HG03039 (cell line): ENCODE measurements at regions not wholly inside any gene's neighbourhood (a gene's known extent, or its start where the extent isn't known, plus 50 kb on each side); places are given as distances from the start of the nearest gene placed in this dataset.

ENCODE experiments used
- ATAC-seq: cut with Tn5 transposase; IDR thresholded peaks from one replicate; pipeline ENCODE4 v1.9.1; 2021; ENCODE audit warnings: mild to moderate bottlenecking, moderate library complexity; ENCODE audit not compliant: unreplicated experiment

- no peak for ATAC-seq
Observed at GRCh38 chr10:109517748-109518147, 405.6 kb downstream of the XPNPEP1 start.

- no peak for ATAC-seq
Observed at GRCh38 chr10:109504401-109504800, 418.9 kb downstream of the XPNPEP1 start.

GRCh38 chr10:109487691-109488090 lies 435.6 kb downstream of the XPNPEP1 start:
- no peak for ATAC-seq

- no peak for ATAC-seq
Observed at GRCh38 chr10:109480836-109481235, 442.5 kb downstream of the XPNPEP1 start.

- ATAC-seq: no peak
Observed at GRCh38 chr10:109475711-109476421, 447.4 kb downstream of the XPNPEP1 start.

GRCh38 chr10:109474812-109475211 lies 448.5 kb downstream of the XPNPEP1 start:
- ATAC-seq: no peak

- ATAC-seq: no peak
Observed at GRCh38 chr10:109474261-109474660, 449.1 kb downstream of the XPNPEP1 start.

- ATAC-seq: no peak
Observed at GRCh38 chr10:109467551-109467950, 455.8 kb downstream of the XPNPEP1 start.

GRCh38 chr10:109464949-109465348 lies 458.4 kb downstream of the XPNPEP1 start:
- no peak for ATAC-seq

GRCh38 chr10:109457302-109457638 lies 466.0 kb downstream of the XPNPEP1 start:
- no peak for ATAC-seq

GRCh38 chr10:109456566-109457301 lies 466.6 kb downstream of the XPNPEP1 start:
- no peak for ATAC-seq

GRCh38 chr10:109454691-109455090 lies 468.6 kb downstream of the XPNPEP1 start:
- no peak for ATAC-seq

- ATAC-seq: no peak
Observed at GRCh38 chr10:109451879-109452278, 471.4 kb downstream of the XPNPEP1 start.

GRCh38 chr10:109450702-109451101 lies 472.6 kb downstream of the XPNPEP1 start:
- no peak for ATAC-seq

GRCh38 chr10:109433434-109433833 lies 489.9 kb downstream of the XPNPEP1 start:
- ATAC-seq: no peak

GRCh38 chr10:109432281-109432680 lies 491.0 kb downstream of the XPNPEP1 start:
- ATAC-seq: no peak

GRCh38 chr10:109430799-109431198 lies 492.5 kb downstream of the XPNPEP1 start:
- no peak for ATAC-seq

GRCh38 chr10:109430043-109430760 lies 493.1 kb downstream of the XPNPEP1 start:
- no peak for ATAC-seq

GRCh38 chr10:109428775-109429491 lies 494.4 kb downstream of the XPNPEP1 start:
- no peak for ATAC-seq

- ATAC-seq: no peak
Observed at GRCh38 chr10:109427411-109427810, 495.9 kb downstream of the XPNPEP1 start.

- no peak for ATAC-seq
Observed at GRCh38 chr10:109426987-109427386, 496.3 kb downstream of the XPNPEP1 start.
